NCI-H2196 (cell line): ENCODE measurements at regions not wholly inside any gene's neighbourhood (a gene's known extent, or its start where the extent isn't known, plus 50 kb on each side); places are given as distances from the start of the nearest gene placed in this dataset.

Experiments
- DNase-seq: peaks from one replicate; lab custom pipeline; 2025; ENCODE audit not compliant: unreplicated experiment; lab: John Stamatoyannopoulos, UW

- DNase-seq, result no peak
Observed at GRCh38 chr2:107215401-107216350, 329.7 kb upstream of the ST6GAL2 start.

GRCh38 chr2:107218208-107218607, 332.2 kb upstream of the ST6GAL2 start:
- DNase-seq, result no peak

GRCh38 chr2:107222466-107222865, 336.5 kb upstream of the ST6GAL2 start:
- peak; percentile 2 for DNase-seq

- no peak for DNase-seq
Observed at GRCh38 chr2:107235491-107236254, 349.7 kb upstream of the ST6GAL2 start.

GRCh38 chr2:107242811-107243210, 356.8 kb upstream of the ST6GAL2 start:
- DNase-seq, result no peak

- no peak for DNase-seq
Observed at GRCh38 chr2:107248932-107249331, 363.0 kb upstream of the ST6GAL2 start.

- DNase-seq, result no peak
Observed at GRCh38 chr2:107255744-107256143, 369.8 kb upstream of the ST6GAL2 start.

GRCh38 chr2:107258531-107259407, 372.8 kb upstream of the ST6GAL2 start:
- no peak for DNase-seq

- no peak for DNase-seq
Observed at GRCh38 chr2:107259408-107260195, 373.6 kb upstream of the ST6GAL2 start.

GRCh38 chr2:107263628-107264027, 377.7 kb upstream of the ST6GAL2 start:
- no peak for DNase-seq

GRCh38 chr2:107264184-107264583, 378.2 kb upstream of the ST6GAL2 start:
- DNase-seq, result no peak

GRCh38 chr2:107266555-107266954, 380.6 kb upstream of the ST6GAL2 start:
- no peak for DNase-seq

- no peak for DNase-seq
Observed at GRCh38 chr2:107267086-107267485, 381.1 kb upstream of the ST6GAL2 start.

- DNase-seq, result no peak
Observed at GRCh38 chr2:107276034-107276433, 390.1 kb upstream of the ST6GAL2 start.

- no peak for DNase-seq
Observed at GRCh38 chr2:107278672-107279071, 392.7 kb upstream of the ST6GAL2 start.

- DNase-seq, result no peak
Observed at GRCh38 chr2:107281637-107282036, 395.7 kb upstream of the ST6GAL2 start.

- DNase-seq, result no peak
Observed at GRCh38 chr2:107282135-107282534, 396.2 kb upstream of the ST6GAL2 start.

- DNase-seq, result no peak
Observed at GRCh38 chr2:107285621-107286299, 399.8 kb upstream of the ST6GAL2 start.

- no peak for DNase-seq
Observed at GRCh38 chr2:107290041-107290440, 404.1 kb upstream of the ST6GAL2 start.

GRCh38 chr2:107303964-107304363, 418.0 kb upstream of the ST6GAL2 start:
- DNase-seq, result no peak
